ENCODE measurements at regions not wholly inside any gene's neighbourhood (a gene's known extent, or its start where the extent isn't known, plus 50 kb on each side); places are given as distances from the start of the nearest gene placed in this dataset.

DNA sequence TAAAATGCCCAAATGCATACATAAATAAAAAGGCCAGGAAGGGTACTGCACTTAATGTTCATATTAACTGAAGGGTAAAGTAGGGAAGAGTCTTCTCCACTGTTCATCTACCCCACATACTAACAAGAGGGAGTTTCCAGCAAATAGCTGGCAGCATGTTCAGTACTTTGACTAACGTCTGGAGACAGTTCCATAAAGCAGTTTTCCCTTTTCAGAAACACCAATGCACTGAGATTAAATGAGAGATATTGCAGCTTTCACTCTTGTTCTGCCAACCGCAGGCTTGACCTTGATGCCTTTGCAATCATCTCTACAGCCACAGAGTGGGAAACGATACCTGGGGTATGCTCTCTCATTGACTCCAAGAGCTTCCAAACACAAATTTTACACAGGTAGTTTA, 2123.1 kb upstream of the TENM3 start:
- TF ChIP-seq, protein P1, sequence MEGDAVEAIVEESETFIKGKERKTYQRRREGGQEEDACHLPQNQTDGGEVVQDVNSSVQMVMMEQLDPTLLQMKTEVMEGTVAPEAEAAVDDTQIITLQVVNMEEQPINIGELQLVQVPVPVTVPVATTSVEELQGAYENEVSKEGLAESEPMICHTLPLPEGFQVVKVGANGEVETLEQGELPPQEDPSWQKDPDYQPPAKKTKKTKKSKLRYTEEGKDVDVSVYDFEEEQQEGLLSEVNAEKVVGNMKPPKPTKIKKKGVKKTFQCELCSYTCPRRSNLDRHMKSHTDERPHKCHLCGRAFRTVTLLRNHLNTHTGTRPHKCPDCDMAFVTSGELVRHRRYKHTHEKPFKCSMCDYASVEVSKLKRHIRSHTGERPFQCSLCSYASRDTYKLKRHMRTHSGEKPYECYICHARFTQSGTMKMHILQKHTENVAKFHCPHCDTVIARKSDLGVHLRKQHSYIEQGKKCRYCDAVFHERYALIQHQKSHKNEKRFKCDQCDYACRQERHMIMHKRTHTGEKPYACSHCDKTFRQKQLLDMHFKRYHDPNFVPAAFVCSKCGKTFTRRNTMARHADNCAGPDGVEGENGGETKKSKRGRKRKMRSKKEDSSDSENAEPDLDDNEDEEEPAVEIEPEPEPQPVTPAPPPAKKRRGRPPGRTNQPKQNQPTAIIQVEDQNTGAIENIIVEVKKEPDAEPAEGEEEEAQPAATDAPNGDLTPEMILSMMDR (IDR thresholded peaks at IDR 0.05; ENCODE audit: insufficient read depth, low read depth, low read length), result no peak
- no peak for TF ChIP-seq EZH2 (IDR thresholded peaks at IDR 0.05; ENCODE audit: insufficient read depth, low read length)
